Inflammatory macrophage (primary cell): ENCODE measurements at regions not wholly inside any gene's neighbourhood (a gene's known extent, or its start where the extent isn't known, plus 50 kb on each side); places are given as distances from the start of the nearest gene placed in this dataset.
"Not testable (repeated sequence)": the region's sequence is repeated elsewhere in the genome, so short reads cannot be mapped to it uniquely, and the experiment has no call there.

Experiments
- DNase-seq, 2 donors: peaks; one replicate each; pipeline ENCODE4 v3.0.0-alpha.2; 2020 to 2022

GRCh38 chr14:28151926-28152325 is 614.7 kb upstream of the FOXG1 start:
- no peak for DNase-seq

DNA sequence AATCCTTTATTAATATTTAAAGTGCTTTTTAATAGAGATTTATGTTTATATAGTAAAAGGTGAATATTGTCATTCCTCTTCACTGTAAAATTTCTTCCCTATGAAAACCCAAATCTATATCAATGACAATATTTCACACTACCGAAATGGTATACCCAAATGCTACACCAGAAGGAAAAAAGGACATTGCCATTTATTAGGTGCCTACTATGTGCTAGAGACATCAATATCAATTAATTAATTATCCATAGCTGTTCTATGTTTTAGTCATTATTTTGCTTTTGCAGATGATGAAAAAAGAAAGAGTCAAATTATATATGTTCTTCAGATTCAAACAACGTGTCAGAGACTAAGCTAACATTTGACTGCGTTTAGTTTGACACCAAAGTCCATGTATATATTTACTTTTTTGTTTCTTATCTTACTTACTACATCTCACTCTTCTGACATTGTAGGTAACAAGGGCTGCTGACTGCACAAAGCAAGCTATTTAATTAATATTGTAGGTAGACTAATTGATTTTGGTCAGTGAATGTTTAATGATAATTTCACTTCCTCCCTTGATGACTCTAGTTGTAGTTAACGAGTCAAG is 614.0 kb upstream of the FOXG1 start:
- DNase-seq = no peak

- no peak for DNase-seq
Observed at GRCh38 chr14:28157289-28157869, 609.2 kb upstream of the FOXG1 start.

GRCh38 chr14:28157887-28158791 is 608.4 kb upstream of the FOXG1 start:
- DNase-seq = no peak

DNA sequence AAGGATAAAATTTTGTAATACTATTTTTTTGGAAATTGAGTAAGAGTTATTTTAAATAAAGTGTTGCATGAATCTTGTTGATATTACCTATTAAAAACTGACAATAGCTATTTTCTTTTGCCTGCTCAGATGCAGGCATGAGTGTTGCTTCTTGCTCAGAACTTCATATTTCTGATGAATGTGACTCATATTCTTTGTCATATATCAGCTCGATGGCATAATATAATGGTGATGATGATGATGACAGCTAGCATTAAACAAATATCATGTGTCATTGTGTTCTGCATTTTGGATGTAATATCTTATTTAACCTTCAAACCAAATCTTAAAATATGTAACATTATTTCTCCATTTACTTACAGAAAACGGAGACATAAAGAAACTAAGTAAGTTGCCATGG is 605.5 kb upstream of the FOXG1 start:
- no peak for DNase-seq

GRCh38 chr14:28163233-28163632 is 603.4 kb upstream of the FOXG1 start:
- DNase-seq = no peak

DNA sequence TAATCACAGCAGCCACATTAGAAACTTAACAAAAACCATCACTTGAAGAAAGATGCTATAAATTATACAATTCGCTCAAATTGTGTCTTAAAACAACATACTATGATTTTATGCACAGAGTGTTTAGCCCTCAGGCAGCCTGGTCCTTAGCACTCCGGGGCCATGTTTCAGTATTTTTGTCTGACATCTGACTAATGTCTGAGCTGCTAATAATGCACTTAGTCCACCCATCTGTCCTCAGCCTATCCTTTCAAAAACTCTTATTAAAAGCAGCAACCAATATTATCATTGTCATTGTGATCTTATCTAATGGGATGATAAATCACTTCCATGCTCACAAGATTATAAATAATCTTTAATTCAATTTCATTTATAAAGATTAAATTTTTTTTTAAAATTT is 602.7 kb upstream of the FOXG1 start:
- no peak for DNase-seq

GRCh38 chr14:28187902-28188830 is 578.4 kb upstream of the FOXG1 start:
- DNase-seq = not testable (repeated sequence)

DNA sequence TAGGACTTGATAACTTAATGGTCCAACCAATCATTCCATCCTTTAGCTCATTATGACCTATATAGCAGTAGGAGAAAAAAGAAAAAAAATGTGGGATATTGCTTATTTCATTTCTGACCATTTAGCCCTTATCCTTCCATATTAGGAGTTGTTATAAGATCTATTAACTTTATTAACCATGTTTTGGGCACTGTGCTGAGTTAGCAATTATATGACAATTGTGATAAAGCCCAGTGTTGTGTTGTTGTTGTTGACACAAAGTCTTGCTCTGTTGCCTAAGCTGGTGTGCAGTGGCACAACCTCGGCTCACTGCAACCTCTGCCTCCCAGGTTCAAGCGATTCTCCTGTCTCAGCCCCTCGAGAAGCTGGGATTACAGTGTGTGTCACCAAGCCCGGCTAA is 569.7 kb upstream of the FOXG1 start:
- no peak for DNase-seq

- DNase-seq = no peak
Observed at GRCh38 chr14:28220391-28220790, 546.2 kb upstream of the FOXG1 start.

GRCh38 chr14:28240909-28241308 is 525.7 kb upstream of the FOXG1 start:
- DNase-seq = no peak

- DNase-seq = no peak
Observed at GRCh38 chr14:28242895-28243294, 523.7 kb upstream of the FOXG1 start.

GRCh38 chr14:28243600-28243999 is 523.0 kb upstream of the FOXG1 start:
- no peak for DNase-seq

DNA sequence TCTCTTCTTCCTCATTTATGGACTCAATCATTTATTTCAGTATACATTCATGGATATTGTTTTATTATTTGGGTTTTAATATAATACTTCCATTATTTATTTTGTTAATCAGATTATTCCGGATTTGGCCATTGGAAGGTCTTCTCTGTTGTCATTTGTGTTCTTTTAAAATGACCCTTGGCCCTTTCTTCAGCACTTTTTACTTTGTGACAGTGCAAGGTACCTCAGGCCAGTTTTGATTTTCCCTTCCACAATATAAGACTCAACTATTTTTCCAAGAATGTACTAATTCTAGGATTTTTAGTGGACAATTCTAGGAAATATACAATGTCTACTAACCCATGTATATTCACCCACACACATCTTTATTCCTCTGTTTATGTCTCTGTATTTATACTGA is 521.4 kb upstream of the FOXG1 start:
- no peak for DNase-seq

- DNase-seq = no peak
Observed at GRCh38 chr14:28247491-28247890, 519.1 kb upstream of the FOXG1 start.

DNA sequence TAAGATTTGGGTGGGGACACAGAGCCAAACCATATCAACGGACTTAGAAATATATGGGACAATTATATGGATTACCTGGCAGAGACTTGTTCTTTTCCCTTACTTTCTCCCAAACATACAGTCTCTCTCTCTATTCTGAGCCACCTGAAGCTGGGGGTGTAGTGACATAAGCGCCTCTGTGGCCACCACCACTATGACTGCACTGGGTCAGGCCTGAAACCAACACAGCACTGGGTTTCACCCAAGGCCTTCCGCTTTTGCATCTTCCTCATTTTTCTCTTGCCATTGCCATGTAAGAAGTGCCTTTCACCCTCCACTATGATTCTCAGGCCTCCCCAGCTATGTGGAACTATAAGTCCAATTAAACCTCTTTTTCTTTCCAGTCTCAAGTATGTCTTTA is 514.5 kb upstream of the FOXG1 start:
- not testable (repeated sequence) for DNase-seq

GRCh38 chr14:28254768-28255167 is 511.8 kb upstream of the FOXG1 start:
- no peak for DNase-seq

- no peak for DNase-seq
Observed at GRCh38 chr14:28264306-28264705, 502.3 kb upstream of the FOXG1 start.

DNA sequence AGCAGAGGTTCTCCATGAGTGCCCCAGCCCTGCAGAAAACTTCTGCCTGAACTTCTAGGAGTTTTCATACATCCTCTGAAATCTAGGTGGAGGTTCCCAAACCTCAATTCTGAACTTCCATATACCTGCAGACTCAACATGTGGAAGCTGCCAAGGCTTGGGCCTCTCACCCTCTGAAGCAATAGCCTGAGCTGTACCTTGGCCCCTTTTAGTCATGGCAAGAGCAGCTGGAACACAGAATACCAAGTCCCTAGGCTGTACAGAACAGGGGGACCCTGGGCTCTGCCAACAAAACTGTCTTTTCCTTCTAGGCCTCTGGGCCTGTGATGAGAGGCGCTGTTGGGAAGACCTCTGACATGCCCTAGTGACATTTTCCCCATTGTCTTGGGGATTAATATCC is 494.3 kb upstream of the FOXG1 start:
- DNase-seq = no peak

GRCh38 chr14:28280530-28280929 is 486.1 kb upstream of the FOXG1 start:
- no peak for DNase-seq

GRCh38 chr14:28280997-28281598 is 485.5 kb upstream of the FOXG1 start:
- no peak for DNase-seq

DNA sequence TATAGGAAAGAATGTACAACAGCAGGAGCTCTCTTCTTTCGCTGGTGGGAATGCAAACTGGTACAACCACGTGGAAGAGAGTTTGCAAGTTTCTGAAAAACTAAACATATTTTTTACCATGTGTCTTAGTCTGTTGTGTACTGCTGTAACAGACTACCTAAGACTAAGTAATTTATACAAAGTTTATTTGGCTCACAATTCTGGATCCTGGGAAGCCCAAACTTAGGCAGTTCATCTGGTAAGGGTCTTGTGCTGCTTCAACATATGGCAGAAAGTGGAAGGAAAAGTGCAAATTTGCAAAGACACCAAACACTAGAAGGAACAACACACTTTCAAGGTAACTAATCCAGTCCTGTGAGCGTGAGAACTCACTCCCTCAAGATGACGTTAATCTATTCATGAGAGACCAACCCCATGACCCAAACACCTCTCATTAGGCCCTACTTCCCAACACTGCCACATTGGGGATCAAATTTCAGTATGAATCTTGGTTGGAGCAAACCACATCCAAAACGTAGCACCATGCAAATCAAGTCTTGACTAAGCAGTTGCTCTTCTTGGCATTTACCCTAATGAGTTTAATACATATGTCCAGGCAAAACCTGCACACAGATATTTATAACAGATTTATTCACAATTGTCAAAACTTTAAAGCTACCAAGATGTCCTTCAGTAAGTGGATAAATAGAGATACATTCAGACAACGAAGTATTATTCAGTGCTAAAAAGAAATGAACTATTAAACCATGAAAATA is 481.9 kb upstream of the FOXG1 start:
- DNase-seq = no peak
